LNCAP (cell line): ENCODE measurements at regions not wholly inside any gene's neighbourhood (a gene's known extent, or its start where the extent isn't known, plus 50 kb on each side); places are given as distances from the start of the nearest gene placed in this dataset.

Source experiments
- TF ChIP-seq, protein P1 (sequence below): fragments of 450-650 bp; IDR thresholded peaks from 2 replicates; pipeline ENCODE4 v1.5.1; 2017; ENCODE audit warnings: mild to moderate bottlenecking

GRCh38 chr4:79213010-79213409 is 112.9 kb downstream of the NAA11 start:
- TF ChIP-seq, protein P1, sequence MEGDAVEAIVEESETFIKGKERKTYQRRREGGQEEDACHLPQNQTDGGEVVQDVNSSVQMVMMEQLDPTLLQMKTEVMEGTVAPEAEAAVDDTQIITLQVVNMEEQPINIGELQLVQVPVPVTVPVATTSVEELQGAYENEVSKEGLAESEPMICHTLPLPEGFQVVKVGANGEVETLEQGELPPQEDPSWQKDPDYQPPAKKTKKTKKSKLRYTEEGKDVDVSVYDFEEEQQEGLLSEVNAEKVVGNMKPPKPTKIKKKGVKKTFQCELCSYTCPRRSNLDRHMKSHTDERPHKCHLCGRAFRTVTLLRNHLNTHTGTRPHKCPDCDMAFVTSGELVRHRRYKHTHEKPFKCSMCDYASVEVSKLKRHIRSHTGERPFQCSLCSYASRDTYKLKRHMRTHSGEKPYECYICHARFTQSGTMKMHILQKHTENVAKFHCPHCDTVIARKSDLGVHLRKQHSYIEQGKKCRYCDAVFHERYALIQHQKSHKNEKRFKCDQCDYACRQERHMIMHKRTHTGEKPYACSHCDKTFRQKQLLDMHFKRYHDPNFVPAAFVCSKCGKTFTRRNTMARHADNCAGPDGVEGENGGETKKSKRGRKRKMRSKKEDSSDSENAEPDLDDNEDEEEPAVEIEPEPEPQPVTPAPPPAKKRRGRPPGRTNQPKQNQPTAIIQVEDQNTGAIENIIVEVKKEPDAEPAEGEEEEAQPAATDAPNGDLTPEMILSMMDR, result no peak

- TF ChIP-seq, protein P1, result no peak
Measured at GRCh38 chr4:79212311-79212710, 113.5 kb downstream of the NAA11 start.

- TF ChIP-seq, protein P1, result no peak
Measured at GRCh38 chr4:79211490-79211889, 114.4 kb downstream of the NAA11 start.

- TF ChIP-seq, protein P1, result no peak
Measured at GRCh38 chr4:79210636-79211049, 115.2 kb downstream of the NAA11 start.

- TF ChIP-seq, protein P1, result no peak
Measured at GRCh38 chr4:79209822-79210635, 115.8 kb downstream of the NAA11 start.

- TF ChIP-seq, protein P1, result no peak
Measured at GRCh38 chr4:79209081-79209480, 116.8 kb downstream of the NAA11 start.

GRCh38 chr4:79207281-79207680 is 118.6 kb downstream of the NAA11 start:
- TF ChIP-seq, protein P1, result no peak
